K562 (cell line): ENCODE measurements at regions not wholly inside any gene's neighbourhood (a gene's known extent, or its start where the extent isn't known, plus 50 kb on each side); places are given as distances from the start of the nearest gene placed in this dataset.

Experiments used
- MGA ChIP-seq: fragments of 450-650 bp; IDR thresholded peaks from 2 replicates; pipeline ENCODE4 v1.6.1; 2016; ENCODE audit warnings: mild to moderate bottlenecking, moderate library complexity
- TAF9B ChIP-seq: fragments of 450-650 bp; IDR thresholded peaks from 2 replicates; pipeline ENCODE4 v1.6.1; 2018; ENCODE audit warnings: mild to moderate bottlenecking; ENCODE audit not compliant: partially characterized antibody

- no peak for TF ChIP-seq MGA
- TF ChIP-seq TAF9B, result no peak
Observed at GRCh38 chr12:88646824-88647223, 66.6 kb upstream of the KITLG start (continued).
